CD4-positive, alpha-beta T cell treated with Interleukin-15 for 4 hours (primary cell): ENCODE measurements at regions not wholly inside any gene's neighbourhood (a gene's known extent, or its start where the extent isn't known, plus 50 kb on each side); places are given as distances from the start of the nearest gene placed in this dataset.
"Not testable (repeated sequence)": the region's sequence is repeated elsewhere in the genome, so short reads cannot be mapped to it uniquely, and the experiment has no call there.

ENCODE experiments used
- DNase-seq: peaks from one replicate; pipeline ENCODE4 v3.0.0-alpha.2; 2020; ENCODE audit warnings: low spot score

GRCh38 chr9:74334271-74334670 is 162.9 kb upstream of the RORB start:
- no peak for DNase-seq

GRCh38 chr9:74336161-74336560 is 161.0 kb upstream of the RORB start:
- no peak for DNase-seq

- no peak for DNase-seq
Observed at GRCh38 chr9:74348777-74349176, 148.4 kb upstream of the RORB start.

- no peak for DNase-seq
Observed at GRCh38 chr9:74355107-74355506, 142.0 kb upstream of the RORB start.

GRCh38 chr9:74357577-74357976 is 139.6 kb upstream of the RORB start:
- DNase-seq = no peak

GRCh38 chr9:74358959-74359358 is 138.2 kb upstream of the RORB start:
- no peak for DNase-seq

- DNase-seq = no peak
Observed at GRCh38 chr9:74361508-74361907, 135.6 kb upstream of the RORB start.

GRCh38 chr9:74362423-74362822 is 134.7 kb upstream of the RORB start:
- no peak for DNase-seq

- no peak for DNase-seq
Observed at GRCh38 chr9:74366111-74366510, 131.0 kb upstream of the RORB start.

GRCh38 chr9:74369844-74370243 is 127.3 kb upstream of the RORB start:
- no peak for DNase-seq

- DNase-seq = no peak
Observed at GRCh38 chr9:74373348-74373747, 123.8 kb upstream of the RORB start.

GRCh38 chr9:74379718-74380117 is 117.4 kb upstream of the RORB start:
- DNase-seq = peak; percentile 5

GRCh38 chr9:74391816-74392215 is 105.3 kb upstream of the RORB start:
- DNase-seq = no peak

GRCh38 chr9:74403581-74403980 is 93.6 kb upstream of the RORB start:
- no peak for DNase-seq

- no peak for DNase-seq
Observed at GRCh38 chr9:74404620-74405019, 92.5 kb upstream of the RORB start.

GRCh38 chr9:74407166-74407565 is 90.0 kb upstream of the RORB start:
- DNase-seq = no peak

GRCh38 chr9:74412236-74412979 is 84.7 kb upstream of the RORB start:
- no peak for DNase-seq

GRCh38 chr9:74413876-74414275 is 83.3 kb upstream of the RORB start:
- no peak for DNase-seq

GRCh38 chr9:74414325-74414724 is 82.8 kb upstream of the RORB start:
- no peak for DNase-seq

GRCh38 chr9:74415995-74416394 is 81.1 kb upstream of the RORB start:
- no peak for DNase-seq

- not testable (repeated sequence) for DNase-seq
Observed at GRCh38 chr9:74424488-74424887, 72.6 kb upstream of the RORB start.

GRCh38 chr9:74431467-74431866 is 65.7 kb upstream of the RORB start:
- no peak for DNase-seq

GRCh38 chr9:74443036-74443750 is 53.9 kb upstream of the RORB start:
- DNase-seq = no peak

GRCh38 chr9:74444369-74444768 is 52.8 kb upstream of the RORB start:
- no peak for DNase-seq
